Spleen (tissue), 7 donors: ENCODE measurements at regions not wholly inside any gene's neighbourhood (a gene's known extent, or its start where the extent isn't known, plus 50 kb on each side); places are given as distances from the start of the nearest gene placed in this dataset.

Source experiments
- POLR2A ChIP-seq, 3 donors: fragments of 450-650 bp; IDR thresholded peaks; one replicate each; pipeline ENCODE4 v1.5.1; 2017; ENCODE audit warnings: antibody characterized with exemption in 3 of 3, mild to moderate bottlenecking in 1 of 3
- POLR2AphosphoS5 ChIP-seq, 3 donors: sonication (generic); formaldehyde crosslinking; IDR thresholded peaks; one replicate each; pipeline ENCODE4 v1.5.1; 2017; ENCODE audit warnings: antibody characterized with exemption in 3 of 3
- TF ChIP-seq, protein P1 (sequence below), 11 experiments: fragments of 200-600 bp in 7 of 11; fragments of 450-650 bp in 4 of 11; sonication (generic) in 4 of 11; IDR thresholded peaks in 8 of 11; conservative IDR thresholded peaks in 3 of 11; 1 replicate in 7 of 11; 2 replicates in 4 of 11; pipeline versions ENCODE4 v1.4.0 to v1.8.0; 2016 to 2021; ENCODE audit warnings: antibody characterized with exemption in 11 of 11, inconsistent platforms in 4 of 11, mild to moderate bottlenecking in 1 of 11
- donor health status: DM: no; HTN: no; CAD: no; lungs with moderate emphysema.
- donor health status: DM: no; HTN: no; CAD: no.
- donor health status: DM: no; HTN: no; CAD: no.

DNA sequence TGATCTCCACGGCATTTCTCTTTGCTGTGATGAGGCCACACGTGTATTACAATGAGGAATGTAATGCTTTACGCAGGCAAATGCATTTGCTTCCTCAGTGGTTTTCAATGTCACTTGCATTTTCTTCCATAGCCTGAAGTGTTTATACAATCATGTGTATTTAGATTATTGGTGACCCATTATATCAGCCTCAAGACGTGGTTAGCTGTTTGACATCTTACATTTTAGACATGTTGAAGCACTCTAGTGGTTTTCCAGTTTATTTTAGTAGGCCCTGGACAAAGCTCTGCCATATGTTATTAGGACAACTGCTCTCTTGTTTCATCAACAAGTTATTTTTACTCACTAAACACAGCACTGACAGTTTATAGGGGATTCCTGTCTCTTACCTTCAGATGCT is 200.4 kb downstream of the UTRN start:
- TF ChIP-seq POLR2AphosphoS5 (IDR thresholded peaks at IDR 0.05) (no peak), POLR2A (IDR thresholded peaks at IDR 0.05) (no peak)
- TF ChIP-seq, protein P1, sequence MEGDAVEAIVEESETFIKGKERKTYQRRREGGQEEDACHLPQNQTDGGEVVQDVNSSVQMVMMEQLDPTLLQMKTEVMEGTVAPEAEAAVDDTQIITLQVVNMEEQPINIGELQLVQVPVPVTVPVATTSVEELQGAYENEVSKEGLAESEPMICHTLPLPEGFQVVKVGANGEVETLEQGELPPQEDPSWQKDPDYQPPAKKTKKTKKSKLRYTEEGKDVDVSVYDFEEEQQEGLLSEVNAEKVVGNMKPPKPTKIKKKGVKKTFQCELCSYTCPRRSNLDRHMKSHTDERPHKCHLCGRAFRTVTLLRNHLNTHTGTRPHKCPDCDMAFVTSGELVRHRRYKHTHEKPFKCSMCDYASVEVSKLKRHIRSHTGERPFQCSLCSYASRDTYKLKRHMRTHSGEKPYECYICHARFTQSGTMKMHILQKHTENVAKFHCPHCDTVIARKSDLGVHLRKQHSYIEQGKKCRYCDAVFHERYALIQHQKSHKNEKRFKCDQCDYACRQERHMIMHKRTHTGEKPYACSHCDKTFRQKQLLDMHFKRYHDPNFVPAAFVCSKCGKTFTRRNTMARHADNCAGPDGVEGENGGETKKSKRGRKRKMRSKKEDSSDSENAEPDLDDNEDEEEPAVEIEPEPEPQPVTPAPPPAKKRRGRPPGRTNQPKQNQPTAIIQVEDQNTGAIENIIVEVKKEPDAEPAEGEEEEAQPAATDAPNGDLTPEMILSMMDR (IDR thresholded peaks at IDR 0.05 in 8 of 11, conservative IDR thresholded peaks at IDR 0.05 in 3 of 11): no peak
